Thyroid gland (tissue), 4 donors: ENCODE measurements at regions not wholly inside any gene's neighbourhood (a gene's known extent, or its start where the extent isn't known, plus 50 kb on each side); places are given as distances from the start of the nearest gene placed in this dataset.

ENCODE experiments used
- DNase-seq, 2 donors: peaks; one replicate each; pipeline ENCODE4 v3.0.0-alpha.2; 2019
- H3K27ac ChIP-seq, 3 donors: fragments of 200-600 bp; sonication (generic); 1 replicate in 2 of 3; 2 replicates in 1 of 3; pipeline ENCODE4 v1.5.1; 2016 to 2019; ENCODE audit warnings: mild to moderate bottlenecking in 1 of 3, moderate library complexity in 1 of 3
- H3K27me3 ChIP-seq: fragments of 200-600 bp; sonication (generic); one replicate; pipeline ENCODE4 v1.5.1; 2019
- H3K36me3 ChIP-seq, 2 donors: fragments of 200-600 bp; sonication (generic); one replicate each; pipeline ENCODE4 v1.5.1; 2016 to 2019
- H3K4me1 ChIP-seq, 2 donors: fragments of 200-600 bp; sonication (generic); one replicate each; pipeline ENCODE4 v1.5.1; 2017 to 2019
- H3K4me3 ChIP-seq, 3 donors: fragments of 200-600 bp; sonication (generic); replicated peaks in 1 of 3; 1 replicate in 2 of 3; 2 replicates in 1 of 3; pipeline ENCODE4 v1.5.1; 2016; ENCODE audit warnings: mild to moderate bottlenecking in 1 of 3
- H3K9me3 ChIP-seq: fragments of 200-600 bp; sonication (generic); one replicate; pipeline ENCODE4 v1.5.1; 2017
- CTCF ChIP-seq, 6 experiments: fragments of 200-600 bp in 3 of 6; fragments of 450-650 bp in 3 of 6; sonication (generic) in 3 of 6; IDR thresholded peaks; one replicate each; pipeline ENCODE4 v1.5.1; 2016 to 2019; ENCODE audit warnings: antibody characterized with exemption in 6 of 6, mild to moderate bottlenecking in 2 of 6, inconsistent platforms in 1 of 6, moderate library complexity in 1 of 6
- POLR2A ChIP-seq, 2 donors: fragments of 450-650 bp; IDR thresholded peaks; one replicate each; pipeline ENCODE4 v1.6.1; 2017; ENCODE audit warnings: antibody characterized with exemption in 2 of 2, mild to moderate bottlenecking in 2 of 2, moderate library complexity in 1 of 2
- WGBS, 2 donors: methylation state at CpG; one replicate each; pipeline ENCODE4 v1.1.5; 2017; 5-methylcytosine and 5-hydroxymethylcytosine counted together
- intact Hi-C: fragments of 100-400 bp; cut with DNase I; formaldehyde crosslinking; loops from one replicate; pipeline ENCODE4 v1.15.1; 2023

GRCh38 chr13:22223411-22223810, 552.5 kb downstream of the FGF9 start:
- WGBS, 2 donors, result 80 to 81% methylated on average over 8 of the region's 8 CpGs
- Histone ChIP-seq H3K27me3 (no peaks in the 10 kb centered on the region), H3K4me3 (no peak overlapping the region), H3K27ac (no peak overlapping the region), H3K4me1 (no peaks in the 10 kb centered on the region), H3K9me3 (no peaks in the 10 kb centered on the region), H3K36me3 (no peaks in the 10 kb centered on the region)
- intact Hi-C loops, result no loop called here
- no peak for DNase-seq
- TF ChIP-seq POLR2A (IDR thresholded peaks at IDR 0.05) (no peak), CTCF (IDR thresholded peaks at IDR 0.05) (no peak)

GRCh38 chr13:22226086-22226485, 555.2 kb downstream of the FGF9 start:
- no peak for DNase-seq
- Histone ChIP-seq H3K36me3 (no peaks in the 10 kb centered on the region), H3K27me3 (no peaks in the 10 kb centered on the region), H3K4me1 (no peaks in the 10 kb centered on the region), H3K27ac (no peak overlapping the region), H3K9me3 (no peaks in the 10 kb centered on the region), H3K4me3 (no peak overlapping the region)
- TF ChIP-seq CTCF (IDR thresholded peaks at IDR 0.05), result no peak
- TF ChIP-seq POLR2A (IDR thresholded peaks at IDR 0.05), result no peak
- intact Hi-C loops, result no loop called here
- 52 to 53% methylated on average over 4 of the region's 4 CpGs for WGBS, 2 donors

- no peak for TF ChIP-seq POLR2A (IDR thresholded peaks at IDR 0.05)
- TF ChIP-seq CTCF (IDR thresholded peaks at IDR 0.05), result no peak
- Histone ChIP-seq H3K36me3 (no peaks in the 10 kb centered on the region), H3K27me3 (no peaks in the 10 kb centered on the region), H3K9me3 (no peaks in the 10 kb centered on the region), H3K27ac (no peak overlapping the region), H3K4me1 (no peaks in the 10 kb centered on the region), H3K4me3 (no peak overlapping the region)
- DNase-seq, result no peak
- WGBS, 2 donors, result 88 to 95% methylated on average over 2 of the region's 2 CpGs
- intact Hi-C loops, result no loop called here
These were observed 557.0 kb downstream of the FGF9 start for GRCh38 chr13:22227895-22228294.

- Histone ChIP-seq H3K36me3 (no peaks in the 10 kb centered on the region), H3K4me3 (no peak overlapping the region), H3K27me3 (no peaks in the 10 kb centered on the region), H3K4me1 (no peaks in the 10 kb centered on the region), H3K27ac (no peak overlapping the region), H3K9me3 (no peaks in the 10 kb centered on the region)
- 80 to 85% methylated on average over 5 of the region's 5 CpGs for WGBS, 2 donors
- intact Hi-C loops, result no loop called here
- TF ChIP-seq CTCF (IDR thresholded peaks at IDR 0.05) (no peak), POLR2A (IDR thresholded peaks at IDR 0.05) (no peak)
- DNase-seq, result no peak
These were observed 559.0 kb downstream of the FGF9 start for GRCh38 chr13:22229916-22230315.

- Histone ChIP-seq H3K9me3 (no peaks in the 10 kb centered on the region), H3K27me3 (no peaks in the 10 kb centered on the region), H3K4me3 (no peak overlapping the region), H3K36me3 (no peaks in the 10 kb centered on the region), H3K4me1 (no peaks in the 10 kb centered on the region), H3K27ac (no peak overlapping the region)
- intact Hi-C loops, result no loop called here
- DNase-seq, result no peak
- 47 to 58% methylated on average over 3 of the region's 3 CpGs for WGBS, 2 donors
- TF ChIP-seq POLR2A (IDR thresholded peaks at IDR 0.05) (no peak), CTCF (IDR thresholded peaks at IDR 0.05) (no peak)
These were observed 561.3 kb downstream of the FGF9 start for GRCh38 chr13:22232186-22232585.
